ENCODE measurements at regions not wholly inside any gene's neighbourhood (a gene's known extent, or its start where the extent isn't known, plus 50 kb on each side); places are given as distances from the start of the nearest gene placed in this dataset.
"Not testable (repeated sequence)": the region's sequence is repeated elsewhere in the genome, so short reads cannot be mapped to it uniquely, and the experiment has no call there.

DNA sequence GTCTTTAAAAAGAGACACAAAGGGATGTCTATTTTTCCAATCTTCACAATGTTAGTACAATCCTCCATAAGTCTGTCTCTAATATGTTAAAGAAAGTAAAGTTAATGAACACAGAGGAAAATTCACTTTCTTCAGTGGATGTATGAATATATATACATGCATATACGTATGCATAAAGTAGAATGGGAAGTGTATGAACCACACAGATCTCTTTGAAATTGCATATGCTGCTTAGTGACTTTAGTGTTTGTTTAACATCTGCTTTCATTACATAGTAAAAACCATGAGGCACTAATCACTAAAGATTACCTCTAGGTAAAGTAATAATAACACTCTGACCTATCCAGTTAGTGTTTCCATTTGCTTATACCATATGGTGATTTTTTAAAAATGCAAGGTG is 451.2 kb downstream of the SEMA3D start:
- no peak overlapping the region for H3K4me3 ChIP-seq (ENCODE audit: low read depth in 1 of 2, low read length in 2 of 2)
- H3K27ac ChIP-seq (ENCODE audit: low read length) = no peak overlapping the region
- no peaks in the 10 kb centered on the region for H3K4me1 ChIP-seq (ENCODE audit: insufficient read depth, low read length)
- H3K27me3 ChIP-seq (ENCODE audit: insufficient read depth, low read length, poor library complexity) = no peaks in the 10 kb centered on the region
- no peaks in the 10 kb centered on the region for H4K20me1 ChIP-seq (ENCODE audit: insufficient read depth, low read length)
- no peaks in the 10 kb centered on the region for H3K36me3 ChIP-seq (ENCODE audit: insufficient read depth, low read length)
- no peak overlapping the region for H3K4me2 ChIP-seq (ENCODE audit: insufficient read depth, low read length)
- H2AFZ ChIP-seq (ENCODE audit: low read depth, low read length) = no peak overlapping the region
- H3K79me2 ChIP-seq (ENCODE audit: insufficient read depth, low read length) = no peaks in the 10 kb centered on the region
- H3K9ac ChIP-seq (ENCODE audit: low read depth, low read length) = no peak overlapping the region
- H3K9me3 ChIP-seq (ENCODE audit: insufficient read depth, low read length, severe bottlenecking) = no peaks in the 10 kb centered on the region
- TF ChIP-seq, protein P1, sequence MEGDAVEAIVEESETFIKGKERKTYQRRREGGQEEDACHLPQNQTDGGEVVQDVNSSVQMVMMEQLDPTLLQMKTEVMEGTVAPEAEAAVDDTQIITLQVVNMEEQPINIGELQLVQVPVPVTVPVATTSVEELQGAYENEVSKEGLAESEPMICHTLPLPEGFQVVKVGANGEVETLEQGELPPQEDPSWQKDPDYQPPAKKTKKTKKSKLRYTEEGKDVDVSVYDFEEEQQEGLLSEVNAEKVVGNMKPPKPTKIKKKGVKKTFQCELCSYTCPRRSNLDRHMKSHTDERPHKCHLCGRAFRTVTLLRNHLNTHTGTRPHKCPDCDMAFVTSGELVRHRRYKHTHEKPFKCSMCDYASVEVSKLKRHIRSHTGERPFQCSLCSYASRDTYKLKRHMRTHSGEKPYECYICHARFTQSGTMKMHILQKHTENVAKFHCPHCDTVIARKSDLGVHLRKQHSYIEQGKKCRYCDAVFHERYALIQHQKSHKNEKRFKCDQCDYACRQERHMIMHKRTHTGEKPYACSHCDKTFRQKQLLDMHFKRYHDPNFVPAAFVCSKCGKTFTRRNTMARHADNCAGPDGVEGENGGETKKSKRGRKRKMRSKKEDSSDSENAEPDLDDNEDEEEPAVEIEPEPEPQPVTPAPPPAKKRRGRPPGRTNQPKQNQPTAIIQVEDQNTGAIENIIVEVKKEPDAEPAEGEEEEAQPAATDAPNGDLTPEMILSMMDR (IDR thresholded peaks at IDR 0.05; ENCODE audit: borderline replicate concordance, extremely low read depth, low read length, poor library complexity, severe bottlenecking) = no peak
- TF ChIP-seq EZH2 (IDR thresholded peaks at IDR 0.05; ENCODE audit: borderline replicate concordance, low read depth, low read length, severe bottlenecking) = no peak
- no peak for DNase-seq
- ATAC-seq (ENCODE audit: insufficient read depth, low read depth) = no peak

DNA sequence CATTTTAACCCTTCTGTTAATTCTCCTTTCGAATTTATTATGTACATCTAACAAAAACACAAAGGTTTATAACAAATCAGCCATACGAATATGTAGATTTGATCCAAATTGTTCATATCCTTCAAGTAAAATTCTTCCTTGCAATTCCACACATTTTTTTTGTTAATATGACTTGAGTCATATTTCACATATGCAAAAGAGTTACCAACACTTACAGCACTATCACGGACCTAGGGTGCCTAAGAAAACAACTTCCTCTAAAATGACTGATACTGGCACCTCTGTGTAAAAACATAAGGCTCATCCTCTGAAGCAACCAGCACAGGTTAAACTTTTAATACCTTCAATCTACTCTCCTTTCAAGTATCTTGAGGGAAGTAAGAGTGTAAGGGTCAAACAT is 451.8 kb downstream of the SEMA3D start:
- ATAC-seq (ENCODE audit: insufficient read depth, low read depth) (no peak), DNase-seq (no peak)
- H4K20me1 ChIP-seq (ENCODE audit: insufficient read depth, low read length) = no peaks in the 10 kb centered on the region
- H3K4me1 ChIP-seq (ENCODE audit: insufficient read depth, low read length) = no peaks in the 10 kb centered on the region
- H3K4me2 ChIP-seq (ENCODE audit: insufficient read depth, low read length) = no peak overlapping the region
- TF ChIP-seq, protein P1 (IDR thresholded peaks at IDR 0.05; ENCODE audit: borderline replicate concordance, extremely low read depth, low read length, poor library complexity, severe bottlenecking) = no peak
- TF ChIP-seq EZH2 (IDR thresholded peaks at IDR 0.05; ENCODE audit: borderline replicate concordance, low read depth, low read length, severe bottlenecking) = no peak
- no peaks in the 10 kb centered on the region for H3K79me2 ChIP-seq (ENCODE audit: insufficient read depth, low read length)
- no peak overlapping the region for H3K27ac ChIP-seq (ENCODE audit: low read length)
- H3K9me3 ChIP-seq (ENCODE audit: insufficient read depth, low read length, severe bottlenecking) = no peaks in the 10 kb centered on the region
- H3K9ac ChIP-seq (ENCODE audit: low read depth, low read length) = no peak overlapping the region
- no peaks in the 10 kb centered on the region for H3K36me3 ChIP-seq (ENCODE audit: insufficient read depth, low read length)
- no peak overlapping the region for H3K4me3 ChIP-seq (ENCODE audit: low read depth in 1 of 2, low read length in 2 of 2)
- H2AFZ ChIP-seq (ENCODE audit: low read depth, low read length) = no peak overlapping the region
- H3K27me3 ChIP-seq (ENCODE audit: insufficient read depth, low read length, poor library complexity) = no peaks in the 10 kb centered on the region

- H3K4me1 ChIP-seq (ENCODE audit: insufficient read depth, low read length); H2AFZ ChIP-seq (ENCODE audit: low read depth, low read length); H3K27ac ChIP-seq (ENCODE audit: low read length); H3K4me3 ChIP-seq (ENCODE audit: low read depth in 1 of 2, low read length in 2 of 2); H4K20me1 ChIP-seq (ENCODE audit: insufficient read depth, low read length); H3K79me2 ChIP-seq (ENCODE audit: insufficient read depth, low read length); H3K4me2 ChIP-seq (ENCODE audit: insufficient read depth, low read length); H3K9ac ChIP-seq (ENCODE audit: low read depth, low read length); DNase-seq; H3K36me3 ChIP-seq (ENCODE audit: insufficient read depth, low read length); H3K9me3 ChIP-seq (ENCODE audit: insufficient read depth, low read length, severe bottlenecking); ATAC-seq (ENCODE audit: insufficient read depth, low read depth); H3K27me3 ChIP-seq (ENCODE audit: insufficient read depth, low read length, poor library complexity): not testable (repeated sequence)
These were observed 452.9 kb downstream of the SEMA3D start for GRCh38 chr7:84733976-84734375.

DNA sequence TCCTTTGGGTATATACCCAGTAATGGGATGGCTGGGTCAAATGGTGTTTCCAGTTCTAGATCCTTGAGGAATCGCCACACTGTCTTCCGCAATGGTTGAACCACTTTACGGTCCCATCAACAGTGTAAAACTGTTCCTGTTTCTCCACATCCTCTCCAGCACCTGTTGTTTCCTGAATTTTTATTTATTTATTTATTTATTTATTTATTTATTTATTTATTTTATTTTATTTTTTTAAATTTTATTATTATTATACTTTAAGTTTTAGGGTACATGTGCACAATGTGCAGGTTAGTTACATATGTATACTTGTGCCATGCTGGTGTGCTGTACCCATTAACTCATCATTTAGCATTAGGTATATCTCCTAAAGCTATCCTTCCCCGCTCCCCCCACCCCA is 456.0 kb downstream of the SEMA3D start:
- not testable (repeated sequence) for H3K9ac ChIP-seq (ENCODE audit: low read depth, low read length); H3K27ac ChIP-seq (ENCODE audit: low read length); H3K4me2 ChIP-seq (ENCODE audit: insufficient read depth, low read length); H3K9me3 ChIP-seq (ENCODE audit: insufficient read depth, low read length, severe bottlenecking); H3K79me2 ChIP-seq (ENCODE audit: insufficient read depth, low read length); H3K4me1 ChIP-seq (ENCODE audit: insufficient read depth, low read length); ATAC-seq (ENCODE audit: insufficient read depth, low read depth); H3K36me3 ChIP-seq (ENCODE audit: insufficient read depth, low read length); H2AFZ ChIP-seq (ENCODE audit: low read depth, low read length); H3K4me3 ChIP-seq (ENCODE audit: low read depth in 1 of 2, low read length in 2 of 2); DNase-seq; H4K20me1 ChIP-seq (ENCODE audit: insufficient read depth, low read length); H3K27me3 ChIP-seq (ENCODE audit: insufficient read depth, low read length, poor library complexity)

Data from DND-41 (cell line).